ENCODE measurements at regions not wholly inside any gene's neighbourhood (a gene's known extent, or its start where the extent isn't known, plus 50 kb on each side); places are given as distances from the start of the nearest gene placed in this dataset.

DNA sequence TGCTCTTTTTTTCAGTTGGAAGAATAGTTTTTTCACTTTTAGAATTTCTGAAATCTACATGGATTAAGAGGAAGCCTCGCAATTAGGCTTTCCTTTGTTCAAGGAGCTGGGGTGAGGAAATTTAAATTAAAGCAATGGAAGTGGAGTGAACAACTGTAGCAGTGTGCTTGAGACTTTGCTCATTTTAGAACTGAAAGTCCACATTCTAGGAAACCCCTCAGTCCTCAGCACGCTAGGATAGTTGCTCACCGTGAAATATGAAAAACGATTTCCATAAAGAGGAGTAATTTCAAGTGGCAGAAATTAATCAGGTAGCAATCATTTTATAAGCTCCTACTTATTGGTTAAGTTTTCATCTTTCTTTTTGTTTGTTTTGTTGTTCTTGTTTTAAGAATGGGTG is 243.0 kb upstream of the ITGA1 start:
- no peaks in the 10 kb centered on the region for H3K4me1 ChIP-seq
- TF ChIP-seq, protein P1, sequence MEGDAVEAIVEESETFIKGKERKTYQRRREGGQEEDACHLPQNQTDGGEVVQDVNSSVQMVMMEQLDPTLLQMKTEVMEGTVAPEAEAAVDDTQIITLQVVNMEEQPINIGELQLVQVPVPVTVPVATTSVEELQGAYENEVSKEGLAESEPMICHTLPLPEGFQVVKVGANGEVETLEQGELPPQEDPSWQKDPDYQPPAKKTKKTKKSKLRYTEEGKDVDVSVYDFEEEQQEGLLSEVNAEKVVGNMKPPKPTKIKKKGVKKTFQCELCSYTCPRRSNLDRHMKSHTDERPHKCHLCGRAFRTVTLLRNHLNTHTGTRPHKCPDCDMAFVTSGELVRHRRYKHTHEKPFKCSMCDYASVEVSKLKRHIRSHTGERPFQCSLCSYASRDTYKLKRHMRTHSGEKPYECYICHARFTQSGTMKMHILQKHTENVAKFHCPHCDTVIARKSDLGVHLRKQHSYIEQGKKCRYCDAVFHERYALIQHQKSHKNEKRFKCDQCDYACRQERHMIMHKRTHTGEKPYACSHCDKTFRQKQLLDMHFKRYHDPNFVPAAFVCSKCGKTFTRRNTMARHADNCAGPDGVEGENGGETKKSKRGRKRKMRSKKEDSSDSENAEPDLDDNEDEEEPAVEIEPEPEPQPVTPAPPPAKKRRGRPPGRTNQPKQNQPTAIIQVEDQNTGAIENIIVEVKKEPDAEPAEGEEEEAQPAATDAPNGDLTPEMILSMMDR (IDR thresholded peaks at IDR 0.05): no peak
- TF ChIP-seq POLR2A (IDR thresholded peaks at IDR 0.05) (no peak), EP300 (IDR thresholded peaks at IDR 0.05) (no peak)
- H3K9me3 ChIP-seq: peaks cover 0 to 14% (median 0%) of the 10 kb centered on the region in 4 donors
- no peak for DNase-seq (ENCODE audit: low spot score in 2 of 2)
- WGBS, 2 donors: 79 to 81% methylated on average over 4 of the region's 4 CpGs
- no peak overlapping the region for H3K4me3 ChIP-seq
- H3K27ac ChIP-seq: no peak overlapping the region
- H3K27me3 ChIP-seq: no peaks in the 10 kb centered on the region
- H3K36me3 ChIP-seq: no peaks in the 10 kb centered on the region

DNA sequence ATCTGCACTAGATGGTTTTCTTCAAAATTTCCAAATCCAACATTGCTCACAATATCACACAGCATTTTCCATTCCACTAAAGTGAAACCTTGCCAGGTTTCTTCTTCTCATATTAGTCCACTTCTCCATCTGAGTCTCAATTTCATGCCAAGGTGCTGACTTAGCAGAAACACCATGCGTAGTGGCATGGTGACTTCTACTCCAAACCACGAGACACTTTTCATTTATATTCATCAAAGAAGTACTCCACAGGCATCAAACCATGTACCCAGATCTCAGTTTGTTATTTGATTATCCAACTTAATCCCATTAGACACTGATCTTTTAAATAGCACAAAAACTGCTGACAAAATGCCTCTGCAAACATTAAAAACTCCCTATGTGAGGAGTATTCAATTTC is 233.4 kb upstream of the ITGA1 start:
- no peaks in the 10 kb centered on the region for H3K4me1 ChIP-seq
- no peaks in the 10 kb centered on the region for H3K27me3 ChIP-seq
- DNase-seq (ENCODE audit: low spot score in 2 of 2): no peak
- no peak overlapping the region for H3K27ac ChIP-seq
- no peak for TF ChIP-seq POLR2A (IDR thresholded peaks at IDR 0.05)
- 56 to 68% methylated on average over 2 of the region's 2 CpGs for WGBS, 2 donors
- no peaks in the 10 kb centered on the region for H3K36me3 ChIP-seq
- H3K4me3 ChIP-seq: no peak overlapping the region
- no peaks in the 10 kb centered on the region for H3K9me3 ChIP-seq

DNA sequence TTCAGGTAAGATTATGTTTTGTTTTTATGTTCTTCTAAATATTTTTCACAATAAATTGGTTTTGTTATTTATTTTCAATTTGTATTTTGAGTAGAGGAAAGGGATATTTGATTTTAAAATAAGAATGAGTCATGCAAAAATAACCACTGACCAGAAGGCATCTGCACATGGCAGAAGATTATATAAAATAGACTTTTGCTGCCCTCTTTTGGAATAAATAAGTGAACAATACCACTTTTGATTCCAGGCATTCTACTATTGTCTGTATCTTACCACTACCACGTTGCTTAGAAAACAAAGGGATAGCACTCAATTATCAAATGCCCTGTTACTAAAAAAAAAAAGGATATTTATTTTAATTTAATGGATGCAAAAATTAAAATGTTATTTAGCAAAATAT is 227.3 kb upstream of the ITGA1 start:
- TF ChIP-seq EP300 (IDR thresholded peaks at IDR 0.05): no peak
- TF ChIP-seq, protein P1 (IDR thresholded peaks at IDR 0.05): no peak
- no peak for TF ChIP-seq POLR2A (IDR thresholded peaks at IDR 0.05)
- Histone ChIP-seq H3K9me3 (no peaks in the 10 kb centered on the region), H3K4me3 (no peak overlapping the region), H3K27me3 (no peaks in the 10 kb centered on the region), H3K36me3 (no peaks in the 10 kb centered on the region), H3K27ac (no peak overlapping the region), H3K4me1 (no peaks in the 10 kb centered on the region)
- no peak for DNase-seq (ENCODE audit: low spot score in 2 of 2)
- WGBS, 2 donors: 9 to 12% methylated on average over 1 of the region's 1 CpG

DNA sequence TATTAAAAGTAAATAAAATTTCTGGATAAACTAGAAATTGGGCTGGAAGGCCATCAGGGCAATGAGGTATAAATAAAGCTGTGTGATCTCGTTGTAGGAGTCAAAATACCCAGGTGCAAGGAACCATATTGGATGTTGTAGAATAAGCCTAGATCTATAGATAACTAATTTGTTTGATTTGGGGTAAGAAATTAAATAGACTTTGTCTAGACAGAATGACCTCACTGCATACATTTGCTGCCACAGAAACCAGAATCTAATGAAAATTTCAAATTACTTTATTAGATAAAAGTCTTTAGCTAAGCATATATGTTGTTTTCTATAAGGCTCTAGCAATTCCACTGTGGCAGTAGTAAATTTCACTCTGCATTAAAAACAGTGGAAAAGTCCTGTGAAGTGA is 225.2 kb upstream of the ITGA1 start:
- no peak overlapping the region for H3K4me3 ChIP-seq
- WGBS, 2 donors: 72 to 74% methylated on average over 1 of the region's 1 CpG
- H3K36me3 ChIP-seq: no peaks in the 10 kb centered on the region
- H3K4me1 ChIP-seq: no peaks in the 10 kb centered on the region
- H3K27me3 ChIP-seq: no peaks in the 10 kb centered on the region
- TF ChIP-seq POLR2A (IDR thresholded peaks at IDR 0.05): no peak
- TF ChIP-seq, protein P1 (IDR thresholded peaks at IDR 0.05): no peak
- no peak for TF ChIP-seq EP300 (IDR thresholded peaks at IDR 0.05)
- DNase-seq (ENCODE audit: low spot score in 2 of 2): no peak
- no peak overlapping the region for H3K27ac ChIP-seq
- H3K9me3 ChIP-seq: no peaks in the 10 kb centered on the region

DNA sequence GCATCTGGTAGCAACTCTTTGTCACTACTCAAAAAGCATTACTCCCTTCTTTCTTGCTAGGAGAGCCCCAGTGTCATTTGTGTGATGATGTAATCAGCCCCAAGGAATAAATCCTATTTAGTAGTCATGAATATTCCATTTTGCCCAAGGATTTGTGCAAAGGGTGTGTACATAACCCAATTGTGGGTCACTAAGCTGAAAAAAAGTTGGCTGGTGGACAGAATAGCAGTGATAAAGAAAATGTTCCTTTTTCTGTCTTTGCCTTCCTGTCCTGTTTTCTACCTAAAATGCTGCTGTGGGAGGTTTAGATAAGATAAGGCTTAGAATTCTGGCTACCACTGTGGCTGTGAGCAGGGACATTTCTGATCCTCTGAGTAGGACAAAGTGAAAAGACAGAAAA is 223.1 kb upstream of the ITGA1 start:
- Histone ChIP-seq H3K4me1 (no peaks in the 10 kb centered on the region), H3K27ac (no peak overlapping the region), H3K9me3 (no peaks in the 10 kb centered on the region), H3K36me3 (no peaks in the 10 kb centered on the region), H3K27me3 (no peaks in the 10 kb centered on the region), H3K4me3 (no peak overlapping the region)
- TF ChIP-seq EP300 (IDR thresholded peaks at IDR 0.05) (no peak), POLR2A (IDR thresholded peaks at IDR 0.05) (no peak)
- TF ChIP-seq, protein P1 (IDR thresholded peaks at IDR 0.05): no peak
- no peak for DNase-seq (ENCODE audit: low spot score in 2 of 2)

DNA sequence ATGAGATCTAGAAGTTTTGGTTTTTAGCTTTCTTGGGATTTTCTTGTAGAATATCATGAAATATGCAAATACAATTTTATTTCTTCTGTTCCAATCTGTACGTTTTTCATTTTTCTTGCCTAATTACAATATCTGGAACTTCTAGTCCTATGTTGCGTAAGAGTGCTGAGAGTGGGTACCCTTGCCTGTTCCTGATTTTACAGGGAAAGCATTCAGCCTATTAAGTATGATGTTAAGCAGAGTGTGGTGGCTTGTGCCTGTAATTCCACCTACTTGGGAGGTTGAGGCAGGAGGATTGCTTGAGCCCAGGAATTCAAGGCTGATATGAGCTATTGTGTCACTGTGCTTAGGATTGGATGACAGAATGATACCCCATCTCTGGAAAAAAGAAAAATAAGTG is 210.2 kb upstream of the ITGA1 start:
- DNase-seq (ENCODE audit: low spot score in 2 of 2): no peak
- Histone ChIP-seq H3K27ac (no peak overlapping the region), H3K4me3 (no peak overlapping the region), H3K27me3 (no peaks in the 10 kb centered on the region), H3K4me1 (no peaks in the 10 kb centered on the region), H3K9me3 (no peaks in the 10 kb centered on the region), H3K36me3 (no peaks in the 10 kb centered on the region)
- 83 to 87% methylated on average over 2 of the region's 2 CpGs for WGBS, 2 donors
- TF ChIP-seq POLR2A (IDR thresholded peaks at IDR 0.05) (no peak), EP300 (IDR thresholded peaks at IDR 0.05) (no peak)
- TF ChIP-seq, protein P1 (IDR thresholded peaks at IDR 0.05): no peak
